Activated naive CD4-positive, alpha-beta T cell treated with anti-CD3 and anti-CD28 coated beads, Interleukin-2, amount 10 ng/mL, durations not matched to agents 7 days and 5 days (primary cell): ENCODE measurements at regions not wholly inside any gene's neighbourhood (a gene's known extent, or its start where the extent isn't known, plus 50 kb on each side); places are given as distances from the start of the nearest gene placed in this dataset.

ENCODE experiments used
- CTCF ChIA-PET: fragments of 350-600 bp; sonication (Branson Sonifier 250); formaldehyde crosslinking; loops from one replicate; lab custom pipeline; 2021; ENCODE audit warnings: antibody characterized with exemption; lab: Charles Lee
- DNase-seq: peaks from one replicate; pipeline ENCODE4 v3.0.0-alpha.2; 2020
- H3K27ac Mint-ChIP-seq: one replicate; pipeline ENCODE4 v1.8.0; 2021; ENCODE audit warnings: mild to moderate bottlenecking, moderate library complexity, mixed read lengths
- H3K27me3 Mint-ChIP-seq: one replicate; pipeline ENCODE4 v1.8.0; 2021; ENCODE audit warnings: mild to moderate bottlenecking, mixed read lengths
- H3K36me3 Mint-ChIP-seq: one replicate; pipeline ENCODE4 v1.8.0; 2021; ENCODE audit warnings: mixed read lengths
- H3K4me1 Mint-ChIP-seq: one replicate; pipeline ENCODE4 v1.8.0; 2021; ENCODE audit warnings: mixed read lengths
- H3K4me3 Mint-ChIP-seq: one replicate; pipeline ENCODE4 v1.8.0; 2021; ENCODE audit warnings: mild to moderate bottlenecking, moderate library complexity, mixed read lengths
- H3K9me3 Mint-ChIP-seq: one replicate; pipeline ENCODE4 v1.8.0; 2021; ENCODE audit warnings: mixed read lengths

DNA sequence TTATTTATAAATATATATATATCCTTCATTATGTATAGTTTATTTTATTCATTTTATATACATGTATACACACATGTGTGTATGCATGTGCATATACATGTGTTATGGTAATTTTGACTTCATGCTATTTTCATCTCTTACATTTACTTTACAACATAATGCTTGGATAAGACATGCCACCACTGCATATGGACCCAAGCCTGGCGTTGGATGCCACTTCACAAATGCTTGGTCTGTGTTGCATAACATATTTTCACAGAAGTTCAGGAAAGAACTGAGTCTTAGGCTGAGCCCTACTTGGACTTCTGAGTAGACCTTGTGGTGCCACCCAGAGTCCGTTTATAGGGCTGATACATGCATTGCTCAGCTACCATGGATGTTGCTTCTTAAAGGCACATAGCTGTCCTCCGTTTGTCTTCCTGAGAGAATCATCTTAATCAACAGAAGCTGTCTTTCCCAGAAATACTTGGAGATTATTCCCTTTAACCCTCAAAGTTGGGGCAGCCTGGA is 337.8 kb downstream of the BTBD3 start:
- H3K4me3 Mint-ChIP-seq: no peak overlapping the region
- CTCF ChIA-PET: no interaction called here
- no peaks in the 10 kb centered on the region for H3K36me3 Mint-ChIP-seq
- no peak for DNase-seq
- peaks cover 19% of the 10 kb centered on the region for H3K9me3 Mint-ChIP-seq
- H3K27me3 Mint-ChIP-seq: no peaks in the 10 kb centered on the region
- H3K27ac Mint-ChIP-seq: no peak overlapping the region
- H3K4me1 Mint-ChIP-seq: no peaks in the 10 kb centered on the region

DNA sequence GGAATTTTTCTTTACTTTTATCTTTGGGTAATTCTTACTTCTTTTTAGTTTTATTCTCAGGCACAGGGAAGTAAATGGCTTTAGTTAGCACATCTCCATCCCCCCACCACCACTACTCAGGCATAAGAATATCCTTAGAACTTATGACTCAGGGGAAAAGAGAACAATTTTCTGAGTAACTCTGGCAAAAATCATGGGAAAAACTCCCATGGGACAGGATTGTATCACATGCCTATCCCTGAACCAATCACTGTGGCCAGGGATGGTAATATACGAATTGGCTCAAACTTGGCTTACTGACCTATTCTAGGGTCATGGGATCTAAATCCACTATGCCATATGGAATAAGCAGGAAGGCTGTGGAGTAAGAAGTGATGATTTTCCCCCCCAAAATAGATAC is 339.1 kb downstream of the BTBD3 start:
- no peaks in the 10 kb centered on the region for H3K36me3 Mint-ChIP-seq

DNA sequence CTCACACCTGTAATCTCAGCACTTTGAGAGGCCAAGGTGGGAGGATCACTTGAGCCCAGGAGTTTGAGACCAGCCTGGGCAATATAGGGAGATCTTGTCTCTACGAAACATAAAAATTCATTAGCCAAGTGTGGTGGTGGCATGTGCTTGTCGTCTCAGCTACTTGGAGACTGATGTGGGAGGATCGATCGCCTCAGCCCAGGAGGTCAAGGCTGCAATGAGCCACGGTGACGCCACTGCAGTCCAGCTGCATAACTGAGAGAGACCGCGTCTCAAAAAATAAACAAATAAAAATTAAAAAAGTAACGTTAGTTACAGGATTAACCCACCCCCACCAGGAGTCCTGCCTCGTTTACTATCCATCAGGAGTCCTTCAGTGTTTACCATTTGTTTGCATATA is 345.1 kb downstream of the BTBD3 start:
- peaks cover 10% of the 10 kb centered on the region for H3K9me3 Mint-ChIP-seq
- DNase-seq: no peak
- H3K4me3 Mint-ChIP-seq: no peak overlapping the region
- H3K27me3 Mint-ChIP-seq: no peaks in the 10 kb centered on the region
- CTCF ChIA-PET: no interaction called here
- no peaks in the 10 kb centered on the region for H3K36me3 Mint-ChIP-seq
- no peak overlapping the region for H3K27ac Mint-ChIP-seq
- no peaks in the 10 kb centered on the region for H3K4me1 Mint-ChIP-seq

More for the DNA sequence above, 339.1 kb downstream of the BTBD3 start:
- Mint-ChIP-seq H3K27me3 (no peaks in the 10 kb centered on the region), H3K4me1 (no peaks in the 10 kb centered on the region), H3K9me3 (peaks cover 9% of the 10 kb centered on the region), H3K4me3 (no peak overlapping the region), H3K27ac (no peak overlapping the region)
- DNase-seq: no peak
- CTCF ChIA-PET: no interaction called here

DNA sequence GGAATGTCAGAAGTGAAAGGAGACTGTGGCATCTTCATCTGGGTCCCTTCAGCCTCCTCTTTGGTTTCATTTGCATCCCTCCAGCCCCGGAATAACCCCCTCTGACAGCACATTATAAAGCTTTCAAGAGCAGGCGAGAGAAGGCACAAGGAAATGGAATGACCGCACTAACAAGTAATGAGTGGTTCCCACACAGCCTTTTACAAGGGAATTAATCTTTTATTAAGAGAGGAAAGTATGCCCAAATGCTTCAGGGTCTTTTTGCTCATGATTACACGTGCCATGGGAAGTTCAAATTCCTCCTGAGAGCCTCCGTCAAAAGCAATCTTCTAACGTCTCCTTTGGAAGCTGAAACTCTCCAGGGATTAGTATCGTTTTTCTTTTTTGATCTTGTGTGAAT is 347.0 kb downstream of the BTBD3 start:
- Mint-ChIP-seq H3K36me3 (no peaks in the 10 kb centered on the region), H3K27me3 (no peaks in the 10 kb centered on the region), H3K4me3 (no peak overlapping the region), H3K9me3 (peaks cover 12% of the 10 kb centered on the region), H3K27ac (no peak overlapping the region), H3K4me1 (no peaks in the 10 kb centered on the region)
- CTCF ChIA-PET: no interaction called here
- DNase-seq: no peak

DNA sequence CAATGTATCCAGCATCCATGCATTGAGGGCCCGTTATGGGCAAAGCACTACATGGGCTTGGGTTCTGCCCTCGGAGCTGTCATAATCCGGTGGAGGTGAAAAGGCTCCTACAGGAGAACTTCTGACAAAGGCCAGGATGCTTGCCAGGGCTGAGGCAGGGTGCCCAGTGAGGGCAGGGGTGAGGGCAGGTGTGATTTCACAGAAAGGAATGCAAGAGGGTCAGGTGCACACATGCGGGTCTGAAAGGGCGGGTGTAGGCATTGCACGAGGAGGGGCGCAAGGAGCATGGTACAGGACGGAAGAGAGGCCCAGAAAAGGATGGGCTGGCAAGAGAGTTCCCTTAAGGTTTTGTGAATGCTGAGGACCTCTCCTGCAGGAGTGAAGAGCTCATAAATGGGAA is 348.0 kb downstream of the BTBD3 start:
- Mint-ChIP-seq H3K4me3 (no peak overlapping the region), H3K27me3 (no peaks in the 10 kb centered on the region), H3K4me1 (no peaks in the 10 kb centered on the region), H3K27ac (no peak overlapping the region), H3K9me3 (peaks cover 14% of the 10 kb centered on the region), H3K36me3 (no peaks in the 10 kb centered on the region)
- no peak for DNase-seq
- CTCF ChIA-PET: no interaction called here

DNA sequence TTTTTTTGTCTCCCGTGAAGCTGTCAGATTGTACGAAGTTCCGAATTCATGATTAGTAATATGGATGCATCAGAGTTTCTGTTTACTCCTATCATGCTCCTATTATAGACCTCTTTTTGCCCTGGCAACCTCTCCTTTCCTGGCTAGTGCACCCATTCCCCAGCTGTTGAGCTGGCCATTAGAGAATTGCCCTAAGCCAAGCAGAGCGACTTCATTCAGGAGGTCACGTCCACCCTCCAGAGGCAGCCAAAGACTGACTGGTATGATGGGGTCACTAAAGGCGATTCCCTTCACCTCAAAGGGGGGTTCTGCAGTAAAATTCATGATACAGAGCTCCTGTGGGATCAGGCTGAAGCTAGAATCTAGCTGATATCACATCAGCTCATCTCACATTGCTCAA is 351.9 kb downstream of the BTBD3 start:
- Mint-ChIP-seq H3K36me3 (no peaks in the 10 kb centered on the region), H3K9me3 (peaks cover 18% of the 10 kb centered on the region), H3K4me1 (no peaks in the 10 kb centered on the region), H3K27ac (no peak overlapping the region), H3K27me3 (no peaks in the 10 kb centered on the region), H3K4me3 (no peak overlapping the region)
- no peak for DNase-seq
- CTCF ChIA-PET: no interaction called here

DNA sequence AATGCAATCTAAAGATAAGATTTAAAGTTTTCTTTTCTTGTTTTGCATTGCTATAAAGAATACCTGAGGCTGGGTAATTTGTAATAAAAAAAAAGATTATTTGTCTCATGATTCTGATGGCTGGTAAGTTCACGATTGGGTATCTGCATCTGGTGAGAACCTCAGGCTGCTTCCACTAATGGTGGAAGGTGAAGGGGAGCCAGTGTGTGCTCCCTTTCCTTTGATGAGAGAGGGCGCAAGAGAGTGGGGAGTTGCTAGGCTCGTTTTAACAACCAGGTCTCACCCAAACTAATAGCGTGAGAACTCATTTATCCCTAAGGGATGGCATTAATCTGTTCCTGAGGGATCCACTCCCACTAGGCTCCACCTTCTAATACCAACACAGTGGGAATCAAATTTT is 353.2 kb downstream of the BTBD3 start:
- CTCF ChIA-PET: no interaction called here
- Mint-ChIP-seq H3K27me3 (no peaks in the 10 kb centered on the region), H3K9me3 (peaks cover 10% of the 10 kb centered on the region), H3K4me1 (no peaks in the 10 kb centered on the region), H3K4me3 (no peak overlapping the region), H3K36me3 (no peaks in the 10 kb centered on the region), H3K27ac (no peak overlapping the region)
- no peak for DNase-seq

DNA sequence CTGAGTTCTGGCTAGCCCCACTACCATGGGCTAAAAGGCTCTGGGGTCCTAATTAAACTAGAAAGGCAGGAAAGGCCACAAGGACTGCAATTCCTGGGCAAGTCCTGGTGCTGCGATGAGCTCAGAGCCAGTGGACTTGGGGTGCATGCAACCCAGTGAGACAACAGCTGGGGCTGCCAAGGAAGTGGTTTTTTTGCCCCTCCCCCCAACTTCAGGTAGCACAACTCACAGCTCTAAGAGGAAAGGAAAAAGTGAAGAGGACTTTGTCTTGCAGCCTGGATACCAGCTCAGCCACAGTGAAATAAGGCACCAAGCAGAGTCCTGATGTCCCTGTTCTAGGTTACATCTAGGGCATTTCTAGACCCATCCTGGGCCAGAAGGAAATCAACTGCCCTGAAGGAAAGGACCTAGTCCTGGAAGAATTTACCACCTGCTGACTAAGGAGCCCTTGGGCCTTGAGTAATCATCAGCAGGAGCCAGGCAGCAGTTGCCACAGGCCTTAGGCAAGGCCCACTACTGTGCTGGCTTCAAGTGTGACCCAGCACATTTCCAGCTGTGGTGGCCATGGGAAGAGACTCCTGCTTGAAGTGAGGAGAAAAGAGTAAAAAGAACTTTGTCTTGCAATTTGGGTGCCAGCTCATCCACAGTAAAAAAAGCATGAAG is 358.4 kb downstream of the BTBD3 start:
- Mint-ChIP-seq H3K36me3 (no peaks in the 10 kb centered on the region), H3K4me1 (no peaks in the 10 kb centered on the region), H3K27ac (no peak overlapping the region), H3K27me3 (no peaks in the 10 kb centered on the region), H3K9me3 (peaks cover 6% of the 10 kb centered on the region), H3K4me3 (no peak overlapping the region)
- CTCF ChIA-PET: no interaction called here
- DNase-seq: no peak

DNA sequence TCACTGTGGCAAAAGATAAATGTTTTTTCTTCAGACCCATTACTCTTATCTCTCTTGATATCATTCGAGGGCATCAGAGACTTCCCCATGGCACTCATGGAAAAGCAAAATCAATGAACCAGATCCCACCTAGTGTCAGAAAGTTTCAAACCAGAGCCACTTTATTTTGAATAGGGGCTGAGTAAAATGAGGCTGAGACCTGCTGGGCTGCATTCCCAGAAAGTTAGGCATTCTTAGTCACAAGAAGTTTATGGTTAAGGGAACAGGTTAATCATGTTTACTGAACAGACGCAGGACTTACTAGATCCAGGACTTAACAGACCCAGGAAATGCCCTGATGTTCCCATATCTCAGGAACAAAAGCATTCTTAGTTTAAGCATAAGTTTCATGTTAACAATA is 369.9 kb downstream of the BTBD3 start:
- H3K27ac Mint-ChIP-seq: no peak overlapping the region
- peaks cover 18% of the 10 kb centered on the region for H3K9me3 Mint-ChIP-seq
- CTCF ChIA-PET: no interaction called here
- no peaks in the 10 kb centered on the region for H3K27me3 Mint-ChIP-seq
- no peak overlapping the region for H3K4me3 Mint-ChIP-seq
- H3K36me3 Mint-ChIP-seq: no peaks in the 10 kb centered on the region
- no peak for DNase-seq
- H3K4me1 Mint-ChIP-seq: no peaks in the 10 kb centered on the region

DNA sequence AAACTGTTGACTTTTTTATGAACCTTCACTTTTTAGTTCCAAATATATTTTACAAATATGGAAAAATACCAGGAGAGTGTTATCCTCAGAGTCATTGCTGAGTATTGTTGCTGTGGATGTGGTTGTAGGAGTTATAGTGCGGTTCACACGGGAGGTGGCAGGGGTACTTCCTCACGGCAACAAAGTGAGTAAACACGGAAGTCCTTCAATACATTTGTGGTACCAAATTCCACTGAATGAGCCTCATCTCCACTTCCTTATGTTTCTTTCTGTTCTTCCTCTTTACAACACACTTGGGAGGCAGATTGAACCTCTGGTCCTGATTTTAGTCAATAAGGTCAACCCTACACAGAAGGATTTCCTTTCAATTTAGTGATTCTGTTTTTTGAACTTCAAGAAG is 371.8 kb downstream of the BTBD3 start:
- Mint-ChIP-seq H3K4me3 (no peak overlapping the region), H3K27ac (no peak overlapping the region), H3K4me1 (no peaks in the 10 kb centered on the region), H3K36me3 (no peaks in the 10 kb centered on the region), H3K9me3 (peaks cover 14% of the 10 kb centered on the region), H3K27me3 (no peaks in the 10 kb centered on the region)
- CTCF ChIA-PET: no interaction called here
- no peak for DNase-seq

DNA sequence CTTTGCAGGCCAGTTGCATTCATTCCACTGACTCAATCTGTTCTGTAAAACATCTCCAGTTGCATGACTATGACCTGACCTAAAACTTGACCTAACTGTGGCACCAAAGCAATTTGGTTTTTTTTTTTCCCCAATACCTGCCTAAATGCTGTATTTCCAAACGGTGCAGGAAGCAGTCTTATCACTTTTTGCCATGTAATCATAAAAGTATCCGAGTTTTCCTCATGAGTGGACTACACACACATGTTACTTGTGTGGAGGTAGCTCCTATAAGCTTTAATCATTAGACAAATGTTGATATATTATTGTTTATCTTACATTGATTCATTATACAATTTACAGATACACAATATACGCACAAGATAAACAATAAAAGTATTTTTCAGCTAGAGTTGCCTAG is 373.7 kb downstream of the BTBD3 start:
- no peak overlapping the region for H3K27ac Mint-ChIP-seq
- peaks cover 17% of the 10 kb centered on the region for H3K9me3 Mint-ChIP-seq
- no peaks in the 10 kb centered on the region for H3K4me1 Mint-ChIP-seq
- CTCF ChIA-PET: no interaction called here
- DNase-seq: no peak
- no peaks in the 10 kb centered on the region for H3K27me3 Mint-ChIP-seq
- no peak overlapping the region for H3K4me3 Mint-ChIP-seq
- H3K36me3 Mint-ChIP-seq: no peaks in the 10 kb centered on the region

DNA sequence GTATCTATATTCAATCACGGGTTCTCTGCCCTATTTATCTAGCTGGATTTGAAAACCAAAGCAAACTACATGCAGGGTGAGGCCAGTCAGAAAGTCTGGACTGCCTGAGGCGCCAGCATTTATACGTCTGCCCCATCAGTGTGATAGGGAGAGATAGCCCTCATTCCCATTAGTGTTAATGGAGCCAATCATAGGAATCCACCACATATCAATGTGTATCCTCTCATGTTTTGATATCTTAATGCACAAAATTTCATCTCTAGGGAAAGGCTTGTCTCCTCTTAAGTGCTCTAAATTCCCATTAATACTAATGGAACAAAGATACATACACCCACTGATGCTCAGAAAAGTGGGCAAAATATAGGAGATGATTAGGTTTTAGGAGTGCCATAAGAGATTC is 376.2 kb downstream of the BTBD3 start:
- no peaks in the 10 kb centered on the region for H3K27me3 Mint-ChIP-seq
- no peak overlapping the region for H3K27ac Mint-ChIP-seq
- no peak for DNase-seq
- H3K4me3 Mint-ChIP-seq: no peak overlapping the region
- CTCF ChIA-PET: no interaction called here
- no peaks in the 10 kb centered on the region for H3K36me3 Mint-ChIP-seq
- peaks cover 28% of the 10 kb centered on the region for H3K9me3 Mint-ChIP-seq
- H3K4me1 Mint-ChIP-seq: no peaks in the 10 kb centered on the region

DNA sequence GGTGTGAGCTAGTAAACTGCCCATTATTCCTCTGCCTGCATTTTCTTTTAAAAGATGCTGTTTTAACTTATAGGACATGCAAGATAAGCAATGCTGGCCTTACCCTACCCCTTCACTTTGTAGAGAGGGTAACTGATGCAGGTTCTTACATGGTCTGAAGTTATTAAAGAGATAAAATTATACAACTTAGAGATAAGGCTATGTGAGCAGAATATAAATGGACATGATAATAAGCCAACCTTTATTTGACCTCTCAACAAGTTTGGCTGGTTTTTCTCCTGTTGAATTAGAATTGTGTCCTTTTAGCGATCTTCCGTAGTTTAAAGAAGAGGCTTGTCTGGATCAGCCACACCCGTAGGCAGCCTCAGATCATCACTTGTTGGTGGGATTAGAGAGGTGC is 377.0 kb downstream of the BTBD3 start:
- no peak overlapping the region for H3K27ac Mint-ChIP-seq
- CTCF ChIA-PET: no interaction called here
- peaks cover 30% of the 10 kb centered on the region for H3K9me3 Mint-ChIP-seq
- no peak for DNase-seq
- no peak overlapping the region for H3K4me3 Mint-ChIP-seq
- H3K4me1 Mint-ChIP-seq: no peaks in the 10 kb centered on the region
- H3K27me3 Mint-ChIP-seq: no peaks in the 10 kb centered on the region
- no peaks in the 10 kb centered on the region for H3K36me3 Mint-ChIP-seq

DNA sequence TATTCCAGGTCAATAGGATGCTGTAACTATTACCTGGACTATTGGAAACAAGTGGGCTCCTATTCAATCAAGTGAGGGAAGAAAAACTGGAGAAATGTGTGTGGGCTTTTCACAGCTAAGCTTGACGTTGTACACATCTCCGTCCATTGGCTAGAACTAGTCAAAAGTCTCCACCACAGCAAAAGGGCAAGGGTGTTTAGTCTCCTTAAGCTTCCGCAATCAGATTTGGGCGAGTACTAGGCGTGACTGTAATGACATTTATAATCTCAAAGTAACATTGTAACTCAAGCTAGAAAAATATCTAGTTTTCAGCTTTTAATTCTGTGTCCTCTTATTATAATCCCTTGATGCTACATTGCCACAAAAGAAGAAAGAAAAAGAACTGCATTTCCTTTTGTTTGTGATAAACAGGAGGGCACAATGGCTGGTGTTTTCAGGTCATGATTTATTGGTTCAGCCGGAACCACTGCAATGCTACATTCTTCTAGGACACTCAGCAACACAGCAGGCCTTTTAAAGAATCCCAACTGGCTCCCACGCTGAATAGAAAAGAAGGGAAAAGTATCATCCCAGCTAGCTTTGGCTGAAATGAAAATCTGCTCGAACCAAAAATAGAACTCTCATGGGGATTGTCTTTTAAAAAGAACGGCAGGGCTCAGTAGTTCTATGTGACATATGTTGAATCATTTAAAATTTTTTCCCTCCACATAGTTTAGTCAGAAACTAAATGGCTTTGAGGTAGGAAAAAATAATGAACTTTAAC is 387.7 kb downstream of the BTBD3 start:
- H3K27ac Mint-ChIP-seq: no peak overlapping the region
- no peaks in the 10 kb centered on the region for H3K36me3 Mint-ChIP-seq
- H3K27me3 Mint-ChIP-seq: no peaks in the 10 kb centered on the region

DNA sequence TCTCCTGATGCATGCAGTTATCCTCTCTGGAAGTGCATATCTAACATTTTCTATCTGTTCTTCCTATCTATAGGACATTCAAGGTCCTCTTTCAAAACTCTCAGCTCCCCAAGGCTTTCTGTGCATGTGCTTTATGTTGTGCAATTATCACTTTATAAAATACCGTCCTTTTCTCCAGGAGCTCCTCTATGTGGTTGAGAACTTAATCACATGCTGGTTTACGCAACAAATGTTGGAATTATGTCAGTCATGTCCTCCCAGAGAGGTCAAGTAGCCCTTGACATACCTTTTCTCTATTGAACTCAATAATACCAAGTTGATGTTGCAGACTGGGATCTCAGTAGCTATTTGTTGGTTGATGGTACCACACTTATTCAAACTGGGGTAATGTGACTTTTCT is 388.4 kb downstream of the BTBD3 start:
- Mint-ChIP-seq H3K4me1 (no peaks in the 10 kb centered on the region), H3K4me3 (no peak overlapping the region), H3K27me3 (no peaks in the 10 kb centered on the region), H3K36me3 (no peaks in the 10 kb centered on the region), H3K9me3 (peaks cover 30% of the 10 kb centered on the region), H3K27ac (no peak overlapping the region)
- CTCF ChIA-PET: no interaction called here
- DNase-seq: no peak

More for the DNA sequence above, 387.7 kb downstream of the BTBD3 start:
- CTCF ChIA-PET: no interaction called here
- Mint-ChIP-seq H3K4me1 (no peaks in the 10 kb centered on the region), H3K9me3 (peaks cover 28% of the 10 kb centered on the region), H3K4me3 (no peak overlapping the region)
- no peak for DNase-seq
